NCI-H2196 treated with DMSO at 0.1 percent for 48 hours (cell line): ENCODE measurements at regions not wholly inside any gene's neighbourhood (a gene's known extent, or its start where the extent isn't known, plus 50 kb on each side); places are given as distances from the start of the nearest gene placed in this dataset.

Source experiments
- DNase-seq: peaks from one replicate; lab custom pipeline; 2025; ENCODE audit not compliant: unreplicated experiment; lab: John Stamatoyannopoulos, UW

- no peak for DNase-seq
Measured at GRCh38 chr20:17093782-17094181, 133.1 kb upstream of the PCSK2 start.

GRCh38 chr20:17097603-17098002 lies 129.2 kb upstream of the PCSK2 start:
- no peak for DNase-seq

GRCh38 chr20:17100506-17100905 lies 126.3 kb upstream of the PCSK2 start:
- DNase-seq = no peak

- DNase-seq = no peak
Measured at GRCh38 chr20:17107127-17107526, 119.7 kb upstream of the PCSK2 start.

GRCh38 chr20:17108896-17109295 lies 117.9 kb upstream of the PCSK2 start:
- DNase-seq = no peak

- no peak for DNase-seq
Measured at GRCh38 chr20:17109307-17109706, 117.5 kb upstream of the PCSK2 start.

GRCh38 chr20:17128206-17128605 lies 98.6 kb upstream of the PCSK2 start:
- no peak for DNase-seq

- no peak for DNase-seq
Measured at GRCh38 chr20:17129089-17129488, 97.8 kb upstream of the PCSK2 start.

GRCh38 chr20:17137692-17138091 lies 89.1 kb upstream of the PCSK2 start:
- no peak for DNase-seq

GRCh38 chr20:17138237-17138636 lies 88.6 kb upstream of the PCSK2 start:
- DNase-seq = no peak

GRCh38 chr20:17140894-17141293 lies 85.9 kb upstream of the PCSK2 start:
- DNase-seq = no peak

GRCh38 chr20:17141568-17141967 lies 85.3 kb upstream of the PCSK2 start:
- no peak for DNase-seq

GRCh38 chr20:17142666-17143065 lies 84.2 kb upstream of the PCSK2 start:
- DNase-seq = no peak

- no peak for DNase-seq
Measured at GRCh38 chr20:17150858-17151257, 76.0 kb upstream of the PCSK2 start.

GRCh38 chr20:17155401-17155800 lies 71.4 kb upstream of the PCSK2 start:
- DNase-seq = no peak

GRCh38 chr20:17158701-17159100 lies 68.1 kb upstream of the PCSK2 start:
- DNase-seq = no peak

GRCh38 chr20:17161673-17162481 lies 65.0 kb upstream of the PCSK2 start:
- DNase-seq = no peak

- DNase-seq = no peak
Measured at GRCh38 chr20:17168026-17168612, 58.7 kb upstream of the PCSK2 start.

GRCh38 chr20:17169585-17170136 lies 57.2 kb upstream of the PCSK2 start:
- DNase-seq = peak; percentile 77

GRCh38 chr20:17171746-17172280 lies 55.0 kb upstream of the PCSK2 start:
- DNase-seq = peak; percentile 39

- DNase-seq = no peak
Measured at GRCh38 chr20:17172836-17173516, 53.9 kb upstream of the PCSK2 start.
